ENCODE measurements at regions not wholly inside any gene's neighbourhood (a gene's known extent, or its start where the extent isn't known, plus 50 kb on each side); places are given as distances from the start of the nearest gene placed in this dataset.

- peak in 1 of 3 donors; percentile 46 for DNase-seq
- intact Hi-C loops (cut with DNase I): no loop called here
- Histone ChIP-seq H3K27ac (ENCODE audit: low read length) (no peak overlapping the region), H3K4me3 (ENCODE audit: low read length) (no peak overlapping the region), H3K27me3 (ENCODE audit: control insufficient read depth, insufficient read depth) (no peaks in the 10 kb centered on the region), H3K4me1 (ENCODE audit: control insufficient read depth, insufficient read depth, low read length) (no peaks in the 10 kb centered on the region), H3K9me3 (ENCODE audit: control insufficient read depth, low read length) (no peaks in the 10 kb centered on the region)
- peak; percentile 28 to 34 for ATAC-seq
- WGBS: 98% methylated on average over 15 of the region's 15 CpGs
Observed at GRCh38 chr5:67318746-67319145, 122.1 kb upstream of the CD180 start.

GRCh38 chr5:67317603-67318002, 121.0 kb upstream of the CD180 start:
- no peak overlapping the region for H3K27ac ChIP-seq (ENCODE audit: low read length)
- no peak for ATAC-seq
- DNase-seq: no peak
- H3K27me3 ChIP-seq (ENCODE audit: control insufficient read depth, insufficient read depth): no peaks in the 10 kb centered on the region
- H3K4me1 ChIP-seq (ENCODE audit: control insufficient read depth, insufficient read depth, low read length): no peaks in the 10 kb centered on the region
- H3K9me3 ChIP-seq (ENCODE audit: control insufficient read depth, low read length): no peaks in the 10 kb centered on the region
- H3K4me3 ChIP-seq (ENCODE audit: low read length): no peak overlapping the region
- intact Hi-C loops (cut with DNase I): no loop called here

GRCh38 chr5:67316695-67317094, 120.1 kb upstream of the CD180 start:
- no peak for DNase-seq
- Histone ChIP-seq H3K9me3 (ENCODE audit: control insufficient read depth, low read length) (no peaks in the 10 kb centered on the region), H3K27ac (ENCODE audit: low read length) (no peak overlapping the region), H3K4me3 (ENCODE audit: low read length) (no peak overlapping the region), H3K27me3 (ENCODE audit: control insufficient read depth, insufficient read depth) (no peaks in the 10 kb centered on the region), H3K4me1 (ENCODE audit: control insufficient read depth, insufficient read depth, low read length) (no peaks in the 10 kb centered on the region)
- intact Hi-C loops (cut with DNase I): no loop called here
- 94% methylated on average over 1 of the region's 1 CpG for WGBS
- ATAC-seq: no peak

- Histone ChIP-seq H3K4me1 (ENCODE audit: control insufficient read depth, insufficient read depth, low read length) (no peaks in the 10 kb centered on the region), H3K27me3 (ENCODE audit: control insufficient read depth, insufficient read depth) (no peaks in the 10 kb centered on the region), H3K27ac (ENCODE audit: low read length) (peak overlapping the region; percentile 3), H3K9me3 (ENCODE audit: control insufficient read depth, low read length) (no peaks in the 10 kb centered on the region), H3K4me3 (ENCODE audit: low read length) (no peak overlapping the region)
- 56% methylated on average over 7 of the region's 7 CpGs for WGBS
- DNase-seq (peak; percentile 22 to 61 (median 50)), ATAC-seq (peak; percentile 77 to 86)
- intact Hi-C loops (cut with DNase I): no loop called here
Observed at GRCh38 chr5:67315082-67315989, 118.7 kb upstream of the CD180 start.

- intact Hi-C loops (cut with DNase I): no loop called here
- Histone ChIP-seq H3K4me1 (ENCODE audit: control insufficient read depth, insufficient read depth, low read length) (no peaks in the 10 kb centered on the region), H3K27ac (ENCODE audit: low read length) (no peak overlapping the region), H3K4me3 (ENCODE audit: low read length) (no peak overlapping the region), H3K27me3 (ENCODE audit: control insufficient read depth, insufficient read depth) (no peaks in the 10 kb centered on the region), H3K9me3 (ENCODE audit: control insufficient read depth, low read length) (no peaks in the 10 kb centered on the region)
- no peak for DNase-seq
- no peak for ATAC-seq
- 94% methylated on average over 2 of the region's 2 CpGs for WGBS
Observed at GRCh38 chr5:67311701-67312100, 115.1 kb upstream of the CD180 start.

- Histone ChIP-seq H3K4me3 (ENCODE audit: low read length) (no peak overlapping the region), H3K4me1 (ENCODE audit: control insufficient read depth, insufficient read depth, low read length) (peaks cover 4% of the 10 kb centered on the region), H3K27ac (ENCODE audit: low read length) (no peak overlapping the region), H3K9me3 (ENCODE audit: control insufficient read depth, low read length) (no peaks in the 10 kb centered on the region), H3K27me3 (ENCODE audit: control insufficient read depth, insufficient read depth) (no peaks in the 10 kb centered on the region)
- intact Hi-C loops (cut with DNase I): no loop called here
- ATAC-seq (no peak), DNase-seq (no peak)
- WGBS: 84% methylated on average over 2 of the region's 2 CpGs
Observed at GRCh38 chr5:67311208-67311607, 114.6 kb upstream of the CD180 start.

- no peak for ATAC-seq
- no peak for DNase-seq
- no peak overlapping the region for H3K27ac ChIP-seq (ENCODE audit: low read length)
- intact Hi-C loops (cut with DNase I): no loop called here
- H3K4me1 ChIP-seq (ENCODE audit: control insufficient read depth, insufficient read depth, low read length): peaks cover 5% of the 10 kb centered on the region
- no peaks in the 10 kb centered on the region for H3K9me3 ChIP-seq (ENCODE audit: control insufficient read depth, low read length)
- WGBS: 75% methylated on average over 2 of the region's 2 CpGs
- H3K27me3 ChIP-seq (ENCODE audit: control insufficient read depth, insufficient read depth): no peaks in the 10 kb centered on the region
- no peak overlapping the region for H3K4me3 ChIP-seq (ENCODE audit: low read length)
Observed at GRCh38 chr5:67310740-67311139, 114.1 kb upstream of the CD180 start.

GRCh38 chr5:67310169-67310568, 113.6 kb upstream of the CD180 start:
- Histone ChIP-seq H3K4me3 (ENCODE audit: low read length) (no peak overlapping the region), H3K4me1 (ENCODE audit: control insufficient read depth, insufficient read depth, low read length) (peaks cover 8% of the 10 kb centered on the region), H3K27ac (ENCODE audit: low read length) (no peak overlapping the region), H3K27me3 (ENCODE audit: control insufficient read depth, insufficient read depth) (no peaks in the 10 kb centered on the region), H3K9me3 (ENCODE audit: control insufficient read depth, low read length) (no peaks in the 10 kb centered on the region)
- ATAC-seq: no peak
- DNase-seq: no peak
- intact Hi-C loops (cut with DNase I): no loop called here
- WGBS: 91% methylated on average over 1 of the region's 1 CpG

GRCh38 chr5:67308988-67309688, 112.5 kb upstream of the CD180 start:
- 79% methylated on average over 3 of the region's 3 CpGs for WGBS

GRCh38 chr5:67306965-67307607, 110.5 kb upstream of the CD180 start:
- 78% methylated on average over 4 of the region's 4 CpGs for WGBS
- DNase-seq (no peak), ATAC-seq (peak in 1 of 2 donors; percentile 44)
- Histone ChIP-seq H3K27me3 (ENCODE audit: control insufficient read depth, insufficient read depth) (no peaks in the 10 kb centered on the region), H3K4me1 (ENCODE audit: control insufficient read depth, insufficient read depth, low read length) (peaks cover 12% of the 10 kb centered on the region), H3K4me3 (ENCODE audit: low read length) (no peak overlapping the region), H3K9me3 (ENCODE audit: control insufficient read depth, low read length) (no peaks in the 10 kb centered on the region), H3K27ac (ENCODE audit: low read length) (no peak overlapping the region)
- intact Hi-C loops (cut with DNase I): no loop called here

More at GRCh38 chr5:67308988-67309688, 112.5 kb upstream of the CD180 start:
- ATAC-seq (no peak), DNase-seq (no peak)
- Histone ChIP-seq H3K27me3 (ENCODE audit: control insufficient read depth, insufficient read depth) (no peaks in the 10 kb centered on the region), H3K27ac (ENCODE audit: low read length) (no peak overlapping the region), H3K4me3 (ENCODE audit: low read length) (no peak overlapping the region), H3K4me1 (ENCODE audit: control insufficient read depth, insufficient read depth, low read length) (peaks cover 8% of the 10 kb centered on the region), H3K9me3 (ENCODE audit: control insufficient read depth, low read length) (no peaks in the 10 kb centered on the region)
- intact Hi-C loops (cut with DNase I): no loop called here

Measured in right cardiac atrium (tissue), 5 donors.